OCI-LY7 (cell line): ENCODE measurements at regions not wholly inside any gene's neighbourhood (a gene's known extent, or its start where the extent isn't known, plus 50 kb on each side); places are given as distances from the start of the nearest gene placed in this dataset.

Experiments used
- BruUV-seq: library from RNA; stranded (reverse); fragments of 400-500 nt; replicated peaks from 2 replicates; lab custom pipeline; 2021; lab: Mats Ljungman, UMichigan
- CTCF ChIA-PET: fragments of 300-600 bp; sonication (Branson Sonifier 250); formaldehyde crosslinking; loops from one replicate; lab custom pipeline; 2022; ENCODE audit warnings: antibody characterized with exemption; ENCODE audit not compliant: unreplicated experiment; lab: Charles Lee
- POLR2A ChIA-PET: fragments of 300-600 bp; sonication (Branson Sonifier 250); formaldehyde crosslinking; loops from one replicate; lab custom pipeline; 2022; ENCODE audit warnings: antibody characterized with exemption; lab: Charles Lee
- DNase-seq: peaks from one replicate; pipeline ENCODE4 v3.0.0-alpha.2; 2015; ENCODE audit warnings: low spot score
- H2AFZ ChIP-seq: fragments of 200-600 bp; sonication (generic), shearing (Covaris generic); 2 replicates; pipeline ENCODE4 v1.6.1; 2014; ENCODE audit warnings: mild to moderate bottlenecking, antibody characterized with exemption, low read length, moderate library complexity
- H3K27ac ChIP-seq: fragments of 200-600 bp; sonication (generic); 2 replicates; pipeline ENCODE4 v1.5.1; 2014; ENCODE audit warnings: mixed run types, low read depth, mild to moderate bottlenecking, moderate library complexity, low read length, inconsistent platforms; ENCODE audit not compliant: poor library complexity, severe bottlenecking
- H3K36me3 ChIP-seq: fragments of 200-600 bp; sonication (generic); 2 replicates; pipeline ENCODE4 v1.6.1; 2014; ENCODE audit warnings: mild to moderate bottlenecking, antibody characterized with exemption, low read length, moderate library complexity, mixed read lengths; ENCODE audit not compliant: insufficient read depth
- H3K4me1 ChIP-seq: fragments of 200-600 bp; sonication (generic); 2 replicates; pipeline ENCODE4 v1.5.1; 2014; ENCODE audit warnings: mild to moderate bottlenecking, low read length; ENCODE audit not compliant: insufficient read depth, poor library complexity, severe bottlenecking
- H3K4me2 ChIP-seq: fragments of 200-600 bp; sonication (generic); 2 replicates; pipeline ENCODE4 v1.6.1; 2014; ENCODE audit warnings: mild to moderate bottlenecking, low read length
- H3K4me3 ChIP-seq: fragments of 200-600 bp; sonication (generic); 2 replicates; pipeline ENCODE4 v1.5.1; 2014; ENCODE audit warnings: mild to moderate bottlenecking, low read depth, low read length; ENCODE audit not compliant: poor library complexity, severe bottlenecking
- H3K79me2 ChIP-seq: fragments of 200-600 bp; sonication (generic); 2 replicates; pipeline ENCODE4 v1.6.1; 2016; ENCODE audit warnings: low read depth, mild to moderate bottlenecking, low read length, moderate library complexity, mixed read lengths; ENCODE audit not compliant: insufficient read depth
- H3K9me2 ChIP-seq: fragments of 200-600 bp; sonication (generic); 2 replicates; pipeline ENCODE4 v1.6.1; 2016; ENCODE audit warnings: mild to moderate bottlenecking, low read length, mixed read lengths; ENCODE audit not compliant: insufficient read depth
- H3K9me3 ChIP-seq: fragments of 200-600 bp; sonication (generic); 2 replicates; pipeline ENCODE4 v1.6.1; 2014; ENCODE audit warnings: mild to moderate bottlenecking, mixed run types, low read length, mixed read lengths
- H4K20me1 ChIP-seq: fragments of 200-600 bp; sonication (generic); 2 replicates; pipeline ENCODE4 v1.6.1; 2014; ENCODE audit warnings: mild to moderate bottlenecking, antibody characterized with exemption, low read length, moderate library complexity, mixed read lengths; ENCODE audit not compliant: insufficient read depth
- CTCF ChIP-seq: fragments of 200-600 bp; sonication (generic); conservative IDR thresholded peaks from 2 replicates; pipeline ENCODE4 v1.5.1; 2014; ENCODE audit warnings: mild to moderate bottlenecking, antibody characterized with exemption, low read length, moderate library complexity, mixed read lengths
- EZH2phosphoT487 ChIP-seq: fragments of 200-600 bp; sonication (generic); IDR thresholded peaks from 2 replicates; pipeline ENCODE4 v1.6.1; 2018; ENCODE audit warnings: low read depth, borderline replicate concordance, mild to moderate bottlenecking, mixed run types, antibody characterized with exemption, low read length, moderate library complexity, mixed read lengths
- intact Hi-C: fragments of 100-400 bp; cut with micrococcal nuclease; formaldehyde crosslinking; loops from one replicate; pipeline ENCODE4 v1.10.0; 2022; ENCODE audit not compliant: unreplicated experiment

- Histone ChIP-seq H3K27ac (no peak overlapping the region), H3K79me2 (no peaks in the 10 kb centered on the region), H3K4me1 (no peaks in the 10 kb centered on the region), H3K9me2 (no peaks in the 10 kb centered on the region), H3K9me3 (no peaks in the 10 kb centered on the region), H3K4me3 (no peak overlapping the region), H2AFZ (no peak overlapping the region), H4K20me1 (no peaks in the 10 kb centered on the region), H3K36me3 (no peaks in the 10 kb centered on the region), H3K4me2 (no peak overlapping the region)
- intact Hi-C loops: no loop called here
- DNase-seq: no peak
- CTCF ChIA-PET: no interaction called here
- POLR2A ChIA-PET: no interaction called here
- TF ChIP-seq CTCF: no peak
- no peak for TF ChIP-seq EZH2phosphoT487
- no TSS peak for BruUV-seq
These were observed 594.9 kb upstream of the DIPK2B start for GRCh38 chrX:45795546-45795945.

- no peaks in the 10 kb centered on the region for H3K4me1 ChIP-seq
- no peaks in the 10 kb centered on the region for H3K36me3 ChIP-seq
- no peaks in the 10 kb centered on the region for H3K9me2 ChIP-seq
- TF ChIP-seq CTCF (no peak), EZH2phosphoT487 (no peak)
- intact Hi-C loops: no loop called here
- no peak for DNase-seq
- CTCF ChIA-PET: no interaction called here
- no peak overlapping the region for H3K4me3 ChIP-seq
- no peak overlapping the region for H2AFZ ChIP-seq
- no peaks in the 10 kb centered on the region for H3K79me2 ChIP-seq
- no TSS peak for BruUV-seq
- H3K27ac ChIP-seq: no peak overlapping the region
- no peak overlapping the region for H3K4me2 ChIP-seq
- POLR2A ChIA-PET: no interaction called here
- no peaks in the 10 kb centered on the region for H4K20me1 ChIP-seq
- H3K9me3 ChIP-seq: no peaks in the 10 kb centered on the region
These were observed 594.3 kb upstream of the DIPK2B start for GRCh38 chrX:45794995-45795337.

GRCh38 chrX:45794323-45794994 is 593.8 kb upstream of the DIPK2B start:
- Histone ChIP-seq H3K4me2 (no peak overlapping the region), H4K20me1 (no peaks in the 10 kb centered on the region), H3K36me3 (no peaks in the 10 kb centered on the region), H3K4me1 (no peaks in the 10 kb centered on the region), H3K4me3 (no peak overlapping the region), H3K79me2 (no peaks in the 10 kb centered on the region), H3K9me3 (no peaks in the 10 kb centered on the region), H3K27ac (no peak overlapping the region), H3K9me2 (no peaks in the 10 kb centered on the region), H2AFZ (no peak overlapping the region)
- CTCF ChIA-PET: no interaction called here
- BruUV-seq: no TSS peak
- DNase-seq: no peak
- intact Hi-C loops: no loop called here
- POLR2A ChIA-PET: no interaction called here
- TF ChIP-seq CTCF (no peak), EZH2phosphoT487 (no peak)
